GM18867 (cell line): ENCODE measurements at regions not wholly inside any gene's neighbourhood (a gene's known extent, or its start where the extent isn't known, plus 50 kb on each side); places are given as distances from the start of the nearest gene placed in this dataset.

ENCODE experiments used
- ATAC-seq: cut with Tn5 transposase; IDR thresholded peaks from one replicate; pipeline ENCODE4 v1.9.1; 2021; ENCODE audit warnings: mild to moderate bottlenecking, moderate library complexity; ENCODE audit not compliant: unreplicated experiment

DNA sequence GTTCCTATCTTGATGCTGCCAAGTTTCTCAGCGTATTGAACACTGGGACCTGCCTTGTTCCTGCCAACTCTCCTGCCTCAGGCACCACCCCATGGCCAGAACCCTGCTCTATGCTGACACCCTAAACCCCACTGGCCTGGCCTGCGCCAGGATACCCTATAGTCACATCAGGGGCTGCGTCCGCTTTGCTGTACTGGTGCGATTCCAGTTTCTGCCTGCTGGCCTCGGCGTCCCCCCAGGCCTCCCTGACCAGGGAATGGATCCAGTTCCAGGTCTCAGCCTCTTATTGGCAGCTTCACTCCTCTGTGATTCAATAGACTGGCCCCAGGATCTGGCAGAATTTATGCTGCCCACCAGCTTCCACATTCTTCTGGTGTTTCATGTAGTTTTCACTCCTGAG, 55.0 kb downstream of the GPR6 start:
- ATAC-seq, result no peak

DNA sequence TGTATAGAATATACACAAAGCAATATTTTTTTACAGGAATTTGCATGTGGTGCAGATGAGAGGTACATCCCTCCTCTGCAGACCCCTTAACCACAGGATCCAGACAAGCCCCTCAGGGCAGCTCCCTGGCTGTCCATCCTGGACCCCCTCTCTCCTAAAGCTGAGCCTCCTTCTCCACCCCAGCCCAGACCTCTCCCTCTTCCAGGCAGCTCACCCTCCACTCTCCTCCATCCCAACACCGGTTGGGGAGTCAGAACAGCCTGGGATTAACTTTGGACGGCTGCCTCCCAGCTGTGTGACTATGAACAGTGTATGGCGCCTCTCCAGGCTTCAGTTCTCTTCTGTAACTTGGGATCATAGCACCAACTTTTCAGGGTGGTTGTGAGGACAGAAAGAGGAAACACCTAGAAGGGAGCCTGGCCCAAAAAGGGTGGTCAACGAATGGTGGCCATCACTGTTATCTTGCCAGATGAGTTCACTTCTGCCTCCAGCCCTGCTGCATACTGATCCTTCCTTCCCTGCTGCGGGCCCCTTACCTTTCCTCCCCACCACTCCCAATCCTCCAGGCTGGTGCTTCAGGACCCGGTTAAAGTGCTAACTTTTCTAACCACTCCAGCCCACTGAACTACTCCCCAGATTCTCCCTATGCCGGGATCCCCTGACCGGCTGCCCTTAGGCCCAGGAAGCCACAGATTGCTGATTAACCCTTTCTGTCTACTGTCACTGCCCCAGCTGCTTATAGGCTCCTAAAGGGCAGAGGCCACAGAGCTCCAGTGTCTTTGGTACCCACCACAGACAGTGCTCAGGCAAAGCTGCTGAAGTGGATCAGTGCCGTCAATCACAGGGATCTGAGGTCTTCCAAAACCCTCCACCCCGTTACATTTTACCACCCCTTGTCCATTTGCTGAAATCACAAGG, 55.9 kb downstream of the GPR6 start:
- ATAC-seq, result no peak

DNA sequence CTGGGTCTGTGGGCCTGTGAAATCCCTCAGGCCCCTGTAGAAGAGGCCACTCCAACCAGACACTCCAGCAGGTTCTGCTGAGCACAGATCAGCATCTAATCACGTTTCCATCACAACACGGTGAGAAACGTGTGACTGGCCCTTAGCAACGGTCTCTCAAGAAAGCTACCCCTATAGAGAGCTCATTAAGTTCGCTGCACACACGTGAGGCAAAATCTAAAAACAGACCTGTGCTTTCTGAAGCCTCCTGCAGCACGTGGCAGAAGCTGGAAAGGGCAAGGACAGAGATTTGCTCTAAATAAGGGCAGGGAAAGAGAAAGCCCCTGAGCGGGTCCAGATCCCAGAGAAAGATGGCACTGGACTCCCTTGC, 56.5 kb downstream of the GPR6 start:
- no peak for ATAC-seq

DNA sequence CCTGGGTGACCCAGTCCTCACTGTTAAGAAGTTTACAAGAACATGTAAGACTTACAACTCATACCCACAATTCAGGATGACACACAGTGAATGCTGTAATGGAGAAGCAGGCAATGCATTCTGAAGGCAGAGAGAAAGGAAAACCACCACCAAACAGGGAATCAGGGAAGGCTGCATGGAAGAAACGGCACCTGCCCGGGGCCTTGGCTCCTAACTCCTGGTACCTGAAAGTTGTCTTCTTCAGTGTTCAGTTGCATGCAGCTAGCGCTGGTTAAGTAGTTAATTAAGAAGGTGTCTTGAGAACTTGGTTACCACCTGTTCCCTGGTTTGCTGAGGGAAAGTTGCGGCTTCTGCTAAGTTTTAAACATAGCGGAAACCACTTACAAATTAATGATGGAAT, 57.2 kb downstream of the GPR6 start:
- ATAC-seq, result no peak

GRCh38 chr6:110036408-110037302, 58.5 kb downstream of the GPR6 start:
- no peak for ATAC-seq

GRCh38 chr6:110037726-110038295, 59.7 kb downstream of the GPR6 start:
- no peak for ATAC-seq

DNA sequence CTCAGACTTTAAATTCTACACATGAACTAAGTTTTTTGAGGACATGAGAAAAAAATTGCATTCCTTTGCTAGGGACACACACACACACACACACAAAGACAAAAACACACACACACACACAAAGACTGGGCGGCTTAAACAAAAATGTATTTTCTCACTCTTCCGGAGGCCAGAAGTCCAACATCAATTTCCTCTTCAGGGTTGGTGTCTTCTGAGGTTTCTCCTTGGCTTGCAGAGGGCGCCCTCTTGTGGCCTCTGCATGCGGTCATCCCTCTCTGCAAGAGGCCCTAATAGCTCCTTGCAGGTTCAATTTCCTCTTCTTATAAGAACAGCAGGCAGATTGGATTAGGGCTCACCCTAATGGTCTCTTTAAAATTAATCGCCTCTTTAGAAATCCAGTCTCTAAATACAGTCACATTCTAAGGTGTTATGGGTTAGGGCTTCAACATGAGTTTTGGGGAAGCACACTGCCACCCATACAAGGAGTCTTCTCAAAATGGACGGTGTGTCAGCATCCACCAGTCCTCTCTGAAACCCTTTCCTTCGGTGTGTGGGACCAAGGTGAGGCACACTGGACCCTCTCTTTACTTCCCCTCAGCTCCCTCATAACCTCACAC, 61.4 kb downstream of the GPR6 start:
- peak; percentile 86 for ATAC-seq

- peak; percentile 53 for ATAC-seq
These were observed 61.9 kb downstream of the GPR6 start for GRCh38 chr6:110039981-110040383.

DNA sequence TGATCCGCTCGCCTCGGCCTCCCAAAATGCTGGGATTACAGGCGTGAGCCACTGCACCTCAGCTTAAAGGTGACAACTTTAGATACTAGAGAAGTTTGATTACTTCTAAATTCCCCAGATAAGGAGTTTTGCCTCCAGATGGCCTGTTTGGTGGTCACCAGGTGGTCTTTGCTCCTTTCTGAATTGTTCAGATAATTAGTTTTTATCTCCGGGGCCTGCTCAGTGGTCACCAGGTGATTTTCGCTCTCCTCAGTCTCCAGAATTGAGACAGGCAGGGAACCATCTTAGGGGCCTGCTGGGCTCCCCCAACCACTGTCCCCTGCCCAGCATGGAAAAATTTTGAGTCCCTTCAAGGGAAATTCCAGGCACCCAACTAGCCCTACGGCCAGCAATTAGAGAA, 62.6 kb downstream of the GPR6 start:
- ATAC-seq, result no peak

DNA sequence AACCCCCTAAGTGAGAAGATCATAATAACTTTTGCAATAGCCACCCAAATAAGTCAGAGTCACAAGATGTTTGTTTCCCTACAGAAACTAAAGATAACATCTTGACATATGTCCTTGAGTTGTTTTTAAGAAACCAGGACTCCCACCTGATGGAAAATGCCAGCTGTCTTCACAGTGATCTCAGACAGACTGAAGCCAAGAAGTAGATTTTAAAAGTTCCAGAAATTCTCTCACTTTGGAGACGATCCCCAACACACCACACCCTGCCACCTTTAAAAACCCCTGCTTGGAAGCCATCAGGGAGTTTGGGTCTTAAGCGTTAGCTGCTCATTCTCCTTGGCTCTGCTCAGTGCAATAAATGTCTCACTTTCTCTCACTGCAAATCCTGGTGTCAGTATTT, 63.0 kb downstream of the GPR6 start:
- no peak for ATAC-seq

DNA sequence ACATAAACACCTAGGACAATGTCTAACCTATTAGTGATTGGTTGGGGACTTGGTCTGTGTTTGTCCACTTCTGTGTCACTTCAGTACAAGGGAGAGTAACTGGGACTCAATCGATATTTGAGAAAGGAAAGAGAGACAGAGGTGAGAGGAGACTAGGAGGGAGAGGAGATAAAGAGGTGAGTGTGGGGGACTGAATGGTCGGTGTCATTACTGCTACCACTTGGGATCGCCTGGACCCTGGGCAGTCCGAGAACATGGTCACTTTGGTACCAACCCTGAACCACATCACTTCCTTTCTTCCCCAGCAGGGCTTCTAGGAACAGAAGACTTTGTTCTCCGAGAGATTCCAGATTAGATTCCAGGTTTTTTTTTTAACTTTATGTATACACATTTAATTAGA, 63.7 kb downstream of the GPR6 start:
- no peak for ATAC-seq

GRCh38 chr6:110042670-110043296, 64.7 kb downstream of the GPR6 start:
- ATAC-seq, result no peak

DNA sequence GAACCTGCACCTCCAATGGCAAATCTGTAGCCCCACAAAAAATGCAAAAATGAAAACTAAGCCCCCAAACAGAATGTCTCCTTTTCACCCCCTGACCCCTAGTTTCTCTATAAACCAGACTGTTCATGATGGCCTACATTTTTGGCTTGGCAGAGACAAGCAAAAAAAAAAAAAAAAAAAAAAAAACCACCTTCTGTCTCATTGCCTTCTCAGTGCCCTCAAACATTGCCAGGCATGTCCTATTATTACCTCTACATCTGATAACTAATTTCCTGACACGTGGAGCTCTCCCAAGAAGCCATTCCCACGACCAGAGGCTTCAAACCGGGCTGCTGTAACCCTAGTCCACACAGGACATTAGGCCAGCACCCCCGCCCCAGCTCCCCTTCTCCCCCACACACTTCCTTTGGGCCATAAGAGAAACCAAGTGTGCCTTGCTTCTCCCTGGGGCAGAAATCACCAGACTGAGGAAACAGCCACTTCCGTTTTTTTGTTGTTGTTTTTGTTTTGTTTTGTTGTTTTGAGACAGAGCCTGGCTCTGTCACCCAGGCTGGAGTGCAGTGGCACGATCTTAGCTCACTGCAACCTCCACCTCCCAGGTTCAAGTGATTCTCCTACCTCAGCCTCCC, 65.4 kb downstream of the GPR6 start:
- no peak for ATAC-seq

DNA sequence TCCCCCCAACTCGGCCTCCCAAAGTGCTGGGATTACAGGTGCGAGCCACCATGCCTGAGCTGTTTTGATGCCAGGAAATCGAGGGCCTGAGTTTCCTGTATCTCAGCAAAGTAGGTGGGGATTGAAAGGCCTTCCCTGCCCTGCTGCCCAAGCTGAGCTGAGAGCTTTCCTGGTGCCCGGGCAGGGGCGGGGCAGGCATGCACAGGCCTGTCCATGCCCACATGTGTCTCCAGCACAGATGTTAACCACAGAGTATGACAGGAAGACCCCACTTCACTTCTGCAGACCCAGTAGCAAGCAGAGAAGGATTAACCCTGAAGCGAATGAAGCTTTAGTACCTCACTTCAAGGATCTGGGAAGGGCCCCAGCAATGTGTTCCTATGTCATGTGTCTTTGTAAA, 66.0 kb downstream of the GPR6 start:
- ATAC-seq, result no peak

- no peak for ATAC-seq
These were observed 66.5 kb downstream of the GPR6 start for GRCh38 chr6:110044622-110045021.

DNA sequence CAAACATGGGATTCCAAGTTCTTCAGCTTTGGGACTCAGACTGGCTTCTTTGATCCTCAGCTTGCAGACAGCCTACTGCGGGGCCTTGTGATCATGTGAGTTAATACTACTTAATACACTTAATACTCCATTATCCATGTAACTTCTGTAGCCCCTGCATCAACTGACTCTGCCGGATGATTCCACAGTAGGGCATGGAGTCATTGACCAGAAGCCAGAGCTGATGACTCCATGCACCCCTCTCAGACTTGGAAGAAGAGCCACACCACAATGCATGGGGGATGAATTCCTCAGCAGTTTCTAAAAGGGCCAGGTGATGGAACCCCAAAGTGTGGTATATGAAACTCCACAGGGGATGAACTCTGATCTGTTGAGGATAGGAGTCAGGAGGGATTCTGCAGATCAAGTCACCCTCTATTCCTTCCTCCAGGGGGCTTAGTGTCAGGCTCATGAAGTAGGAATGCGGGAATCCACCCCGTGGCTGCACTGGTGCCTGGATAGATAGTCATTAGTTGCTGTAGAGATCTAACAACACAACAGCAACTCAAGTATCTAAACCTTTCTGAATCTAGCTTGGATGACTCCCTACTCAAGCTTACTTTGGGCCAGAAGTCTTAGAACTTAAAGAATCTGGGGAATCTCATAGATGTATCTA, 70.2 kb downstream of the GPR6 start:
- ATAC-seq, result no peak

DNA sequence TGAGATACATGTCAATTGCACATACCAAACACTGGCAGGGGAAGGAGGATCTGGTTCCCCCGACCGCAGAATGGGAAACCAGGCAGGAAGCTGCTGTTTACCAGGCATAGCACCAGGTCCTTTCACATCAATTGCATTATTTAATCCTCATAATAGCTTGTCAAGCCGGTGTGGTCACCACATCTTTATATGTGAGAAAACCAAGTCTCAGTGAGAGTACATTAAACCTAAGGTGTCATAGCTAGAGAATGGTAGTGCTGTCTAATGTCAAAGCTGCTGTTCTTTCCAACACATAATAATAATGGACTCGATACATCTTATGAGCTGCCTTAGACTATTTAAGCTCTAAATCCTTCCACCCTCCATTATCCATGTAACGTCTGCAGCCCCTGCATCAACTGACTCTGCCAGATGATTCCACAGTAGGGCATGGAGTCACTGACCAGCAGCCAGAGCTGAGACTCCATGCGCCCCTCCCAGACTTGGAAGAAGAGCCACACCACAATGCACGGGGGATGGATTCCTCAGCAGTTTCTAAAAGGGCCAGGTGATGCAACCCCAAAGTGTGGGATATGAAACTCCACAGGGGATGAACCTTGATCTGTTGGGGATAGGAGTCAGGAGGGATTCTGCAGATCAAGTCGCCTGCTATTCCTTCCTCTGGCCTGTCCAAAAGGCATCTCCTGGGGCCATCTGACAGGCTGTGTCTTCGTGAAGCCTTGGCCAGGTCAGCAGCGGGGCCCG, 71.8 kb downstream of the GPR6 start:
- ATAC-seq, result no peak
